Heart left ventricle (tissue), 16 donors: ENCODE measurements at regions not wholly inside any gene's neighbourhood (a gene's known extent, or its start where the extent isn't known, plus 50 kb on each side); places are given as distances from the start of the nearest gene placed in this dataset.
"Not testable (repeated sequence)": the region's sequence is repeated elsewhere in the genome, so short reads cannot be mapped to it uniquely, and the experiment has no call there.

Experiments
- ATAC-seq, 4 donors: fragments of 200-7000 bp; cut with Tn5 transposase; one replicate each; pipeline ENCODE4 v1.9.1; 2020 to 2022; ENCODE audit warnings: moderate library complexity in 4 of 4, mild to moderate bottlenecking in 3 of 4, moderate number of reproducible peaks in 1 of 4
- DNase-seq, 5 donors: peaks; one replicate each; pipeline ENCODE4 v3.0.0-alpha.2; 2020
- H3K27ac ChIP-seq, 12 donors: fragments of 200-600 bp; sonication (generic) in 4 of 12; one replicate each; pipeline versions ENCODE4 v1.5.0 to v1.8.0; 2016 to 2022; ENCODE audit warnings: mild to moderate bottlenecking in 2 of 12
- H3K27me3 ChIP-seq, 9 donors: fragments of 200-600 bp; sonication (generic) in 2 of 9; one replicate each; pipeline versions ENCODE4 v1.5.1 to v1.8.0; 2016 to 2022; ENCODE audit warnings: mild to moderate bottlenecking in 3 of 9
- H3K36me3 ChIP-seq, 9 donors: fragments of 200-600 bp; sonication (generic) in 2 of 9; one replicate each; pipeline versions ENCODE4 v1.5.0 to v1.8.0; 2018 to 2022; ENCODE audit warnings: mild to moderate bottlenecking in 2 of 9
- H3K4me1 ChIP-seq, 12 donors: fragments of 200-600 bp; sonication (generic) in 4 of 12; one replicate each; pipeline versions ENCODE4 v1.5.0 to v1.8.0; 2016 to 2022; ENCODE audit warnings: mild to moderate bottlenecking in 3 of 12
- H3K4me3 ChIP-seq, 12 donors: fragments of 200-600 bp; sonication (generic) in 4 of 12; one replicate each; pipeline versions ENCODE4 v1.5.0 to v1.8.0; 2017 to 2022; ENCODE audit warnings: mild to moderate bottlenecking in 9 of 12, moderate library complexity in 4 of 12
- H3K9me3 ChIP-seq, 12 donors: fragments of 200-600 bp; sonication (generic) in 4 of 12; one replicate each; pipeline versions ENCODE4 v1.5.0 to v1.8.0; 2016 to 2022; ENCODE audit warnings: mild to moderate bottlenecking in 1 of 12
- CTCF ChIP-seq, 12 donors: fragments of 200-600 bp; sonication (generic) in 4 of 12; IDR thresholded peaks; one replicate each; pipeline versions ENCODE4 v1.5.0 to v1.8.0; 2018 to 2022; ENCODE audit warnings: antibody characterized with exemption in 12 of 12, mild to moderate bottlenecking in 5 of 12
- WGBS, 4 donors: extraction: QIAGEN DNeasy Blood & Tissue Kit in 2 of 4; methylation state at CpG; one replicate each; pipeline versions ENCODE4 v1.1.5 to v1.1.7; 2013 to 2018; 5-methylcytosine and 5-hydroxymethylcytosine counted together
- intact Hi-C, 10 donors: fragments of 100-400 bp; cut with DNase I; formaldehyde crosslinking; loops; one replicate each; pipeline versions ENCODE4 v1.11.1 to v1.14.2; 2022
- donor health status: ischemic (EF 13 %, LVEDD 7.1; RV severe dilation, severe dysfunction).
- donor health status: healthy with polysubstance abuse.
- donor health status: DM: no; HTN: yes; CAD: no.
- donor health status: DM: no; HTN: no; CAD: no.
- donor health status: ischemic (EF 25% LVEDD 6.9; RV normal size, moderate dysfunction).
- donor health status: ischemic (EF 25% LVEDD 5.7; RV mildly dilated, moderate dysfunction).
- donor health status: healthy.
- donor health status: DM: yes; HTN: yes; CAD: no.
- donor health status: ischemic (EF 35%, LVEDD 5.7; RV mildly dilated, moderate dysfunction).
- donor health status: nonischemic (EF 11% LVEDD 7.7; RV severe dilation, severe dysfunction).
- donor health status: DM: yes; HTN: yes; CAD: no.
- donor health status: PGD.
- donor health status: ischemic (EF 29% LVEDD 5.4; RV normal size, mild dysfunction).
- donor health status: nonischemic (EF 23%, LVEDD 6.1; RV moderate dilation, normal function).

GRCh38 chrX:89756466-89756865 is 165.2 kb upstream of the TGIF2LX start:
- H3K4me1 ChIP-seq, H3K27ac ChIP-seq, intact Hi-C loops, H3K9me3 ChIP-seq, H3K36me3 ChIP-seq, H3K4me3 ChIP-seq, DNase-seq, H3K27me3 ChIP-seq, ATAC-seq: not testable (repeated sequence)
- 66 to 73% (median 72%) methylated on average over 4 of the region's 4 CpGs for WGBS, 4 donors

DNA sequence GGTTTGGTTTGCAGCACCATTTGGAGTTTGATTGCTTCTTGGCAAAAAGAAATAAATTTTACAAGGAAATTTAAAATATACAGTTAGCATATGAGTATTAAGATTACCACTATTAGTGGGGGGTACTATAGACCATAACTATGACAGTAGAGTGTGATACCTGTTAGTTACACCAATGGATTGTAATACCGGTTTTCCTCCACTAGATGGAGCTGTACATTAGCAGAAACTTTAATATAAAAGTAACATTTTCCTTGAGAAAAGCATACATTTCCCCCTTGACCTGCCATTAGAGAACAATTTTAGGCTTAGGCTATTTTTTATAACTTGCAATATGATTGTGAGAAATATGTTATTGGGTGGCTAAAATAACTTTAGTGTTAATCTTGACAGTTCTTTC is 163.9 kb upstream of the TGIF2LX start:
- H3K27ac ChIP-seq, intact Hi-C loops, H3K4me3 ChIP-seq, H3K36me3 ChIP-seq, ATAC-seq, H3K27me3 ChIP-seq, H3K9me3 ChIP-seq, DNase-seq, H3K4me1 ChIP-seq: not testable (repeated sequence)
- TF ChIP-seq CTCF (IDR thresholded peaks at IDR 0.05): peak in 11 of 12 donors; percentile 20 to 72 (median 55)
- 0% methylated on average over 1 of the region's 1 CpG for WGBS, 4 donors

DNA sequence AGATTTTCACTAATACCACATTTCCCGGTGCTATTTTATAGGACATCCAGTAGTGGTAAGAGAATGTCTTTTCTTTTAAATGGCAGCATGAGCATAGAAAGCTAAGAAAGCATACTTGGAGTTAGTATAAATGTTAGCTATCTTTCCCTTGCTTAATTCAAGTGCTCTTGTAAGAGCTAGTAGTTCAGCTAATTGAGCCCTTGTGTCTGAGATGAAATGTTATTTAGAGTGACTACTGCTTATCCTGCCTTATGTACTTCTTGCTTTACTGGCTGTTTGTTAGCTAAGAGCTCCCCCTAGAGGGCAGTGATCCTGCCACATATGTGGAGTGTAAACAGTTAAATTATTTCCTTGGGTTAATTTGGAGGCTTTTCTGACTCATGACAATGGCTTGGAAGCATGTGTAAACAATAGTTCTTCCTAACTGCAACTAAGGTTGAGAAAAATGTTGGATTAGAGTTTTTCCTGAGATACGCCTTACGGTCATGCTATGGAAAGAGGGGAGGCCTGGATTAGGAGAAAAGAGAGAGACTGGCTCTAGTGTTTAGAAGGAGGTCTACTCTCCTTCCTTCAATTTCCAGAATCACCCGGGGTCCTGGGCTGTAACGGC is 162.5 kb upstream of the TGIF2LX start:
- H3K27ac ChIP-seq, H3K4me1 ChIP-seq, intact Hi-C loops, H3K27me3 ChIP-seq, H3K36me3 ChIP-seq, ATAC-seq, H3K4me3 ChIP-seq, H3K9me3 ChIP-seq, DNase-seq: not testable (repeated sequence)
- 72 to 87% (median 81%) methylated on average over 5 of the region's 5 CpGs for WGBS, 4 donors

- ATAC-seq, H3K4me1 ChIP-seq, H3K36me3 ChIP-seq, DNase-seq, H3K4me3 ChIP-seq, intact Hi-C loops, H3K27me3 ChIP-seq, H3K9me3 ChIP-seq, H3K27ac ChIP-seq: not testable (repeated sequence)
- WGBS, 4 donors: 66 to 79% (median 69%) methylated on average over 3 of the region's 3 CpGs
Measured at GRCh38 chrX:89771639-89772038, 150.1 kb upstream of the TGIF2LX start.

DNA sequence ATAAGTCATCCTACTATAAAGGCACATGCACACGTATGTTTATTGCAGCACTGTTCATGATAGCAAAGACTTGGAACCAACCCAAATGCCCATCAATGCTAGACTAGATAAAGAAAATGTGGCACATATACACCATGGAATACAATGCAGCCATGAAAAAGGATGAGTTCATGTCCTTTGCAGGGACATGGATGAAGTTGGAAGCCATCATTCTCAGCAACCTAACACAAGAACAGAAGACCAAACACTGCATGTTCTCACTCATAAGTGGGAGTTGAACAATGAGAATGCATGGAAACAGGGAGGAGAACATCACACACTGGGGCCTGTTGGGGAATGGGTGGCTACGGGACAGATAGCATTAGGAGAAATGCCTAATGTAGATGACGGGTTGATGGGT is 110.3 kb upstream of the TGIF2LX start:
- ATAC-seq, H3K36me3 ChIP-seq, H3K27me3 ChIP-seq, H3K4me3 ChIP-seq, H3K9me3 ChIP-seq, DNase-seq, intact Hi-C loops, H3K27ac ChIP-seq, H3K4me1 ChIP-seq: not testable (repeated sequence)
- 84 to 92% (median 87%) methylated on average over 3 of the region's 3 CpGs for WGBS, 4 donors

GRCh38 chrX:89839723-89840122 is 82.0 kb upstream of the TGIF2LX start:
- H3K27ac ChIP-seq, H3K27me3 ChIP-seq, intact Hi-C loops, H3K36me3 ChIP-seq, ATAC-seq, DNase-seq, H3K9me3 ChIP-seq, H3K4me3 ChIP-seq, H3K4me1 ChIP-seq: not testable (repeated sequence)
- WGBS, 4 donors: 83 to 87% (median 85%) methylated on average over 6 of the region's 6 CpGs

DNA sequence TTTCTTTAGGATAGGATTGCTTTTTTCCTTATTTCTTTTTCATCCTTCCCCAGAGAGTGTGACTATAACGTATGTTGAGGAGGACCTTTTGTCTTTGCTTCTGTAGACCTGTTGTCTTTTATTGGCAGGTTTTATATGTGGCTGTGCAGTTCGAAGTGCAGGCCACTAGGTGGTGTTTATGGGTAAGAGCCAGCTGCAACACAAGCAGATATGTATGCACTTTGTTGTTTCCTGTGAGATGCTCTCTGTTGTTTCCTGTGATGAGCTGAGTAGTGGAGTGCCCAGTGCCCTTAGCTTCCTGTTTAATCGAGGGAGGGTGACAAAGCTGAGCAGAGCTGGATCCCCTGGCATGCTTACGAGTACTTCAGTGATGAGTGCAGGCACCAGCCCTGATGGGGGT is 50.0 kb upstream of the TGIF2LX start:
- H3K4me1 ChIP-seq, H3K9me3 ChIP-seq, H3K27ac ChIP-seq, DNase-seq, H3K27me3 ChIP-seq, H3K36me3 ChIP-seq, H3K4me3 ChIP-seq, intact Hi-C loops, ATAC-seq: not testable (repeated sequence)
- peak in 6 of 12 donors; percentile 9 to 37 (median 18) for TF ChIP-seq CTCF (IDR thresholded peaks at IDR 0.05)
- WGBS, 4 donors: 4 to 24% (median 19%) methylated on average over 2 to 4 of the region's 4 CpGs
